ENCODE measurements at regions not wholly inside any gene's neighbourhood (a gene's known extent, or its start where the extent isn't known, plus 50 kb on each side); places are given as distances from the start of the nearest gene placed in this dataset.
"Not testable (repeated sequence)": the region's sequence is repeated elsewhere in the genome, so short reads cannot be mapped to it uniquely, and the experiment has no call there.

DNA sequence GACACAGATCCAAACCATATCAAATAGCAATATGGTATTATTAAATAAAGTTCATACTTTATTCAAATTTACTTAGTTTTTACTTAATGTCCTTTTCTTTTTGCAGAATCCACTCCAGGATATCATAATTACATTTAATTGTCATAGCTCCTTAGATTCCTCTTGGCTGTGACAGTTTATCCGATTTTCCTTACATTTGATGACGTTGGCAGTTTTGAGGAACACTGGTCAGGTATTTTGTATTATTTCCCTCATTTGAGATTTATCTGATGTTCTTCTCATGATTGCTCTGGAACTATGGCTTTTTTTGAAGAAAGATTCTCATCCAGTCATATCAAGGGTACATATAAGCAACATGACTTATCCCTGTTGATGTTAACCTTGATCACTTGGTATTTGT lies 198.3 kb upstream of the STAC start:
- no peaks in the 10 kb centered on the region for H3K36me3 ChIP-seq (ENCODE audit: control insufficient read depth, insufficient read depth, low read length)
- H3K9me3 ChIP-seq (ENCODE audit: control insufficient read depth, insufficient read depth, low read depth, low read length): no peaks in the 10 kb centered on the region
- H3K9ac ChIP-seq (ENCODE audit: insufficient read depth, low read length): no peak overlapping the region
- no peaks in the 10 kb centered on the region for H4K20me1 ChIP-seq (ENCODE audit: control insufficient read depth, extremely low read depth, insufficient read depth, low read length)
- no peaks in the 10 kb centered on the region for H3K27me3 ChIP-seq (ENCODE audit: control insufficient read depth, insufficient read depth, low read length)
- TF ChIP-seq, protein P1, sequence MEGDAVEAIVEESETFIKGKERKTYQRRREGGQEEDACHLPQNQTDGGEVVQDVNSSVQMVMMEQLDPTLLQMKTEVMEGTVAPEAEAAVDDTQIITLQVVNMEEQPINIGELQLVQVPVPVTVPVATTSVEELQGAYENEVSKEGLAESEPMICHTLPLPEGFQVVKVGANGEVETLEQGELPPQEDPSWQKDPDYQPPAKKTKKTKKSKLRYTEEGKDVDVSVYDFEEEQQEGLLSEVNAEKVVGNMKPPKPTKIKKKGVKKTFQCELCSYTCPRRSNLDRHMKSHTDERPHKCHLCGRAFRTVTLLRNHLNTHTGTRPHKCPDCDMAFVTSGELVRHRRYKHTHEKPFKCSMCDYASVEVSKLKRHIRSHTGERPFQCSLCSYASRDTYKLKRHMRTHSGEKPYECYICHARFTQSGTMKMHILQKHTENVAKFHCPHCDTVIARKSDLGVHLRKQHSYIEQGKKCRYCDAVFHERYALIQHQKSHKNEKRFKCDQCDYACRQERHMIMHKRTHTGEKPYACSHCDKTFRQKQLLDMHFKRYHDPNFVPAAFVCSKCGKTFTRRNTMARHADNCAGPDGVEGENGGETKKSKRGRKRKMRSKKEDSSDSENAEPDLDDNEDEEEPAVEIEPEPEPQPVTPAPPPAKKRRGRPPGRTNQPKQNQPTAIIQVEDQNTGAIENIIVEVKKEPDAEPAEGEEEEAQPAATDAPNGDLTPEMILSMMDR (conservative IDR thresholded peaks at IDR 0.05 in 1 of 2, IDR thresholded peaks at IDR 0.05 in 1 of 2; ENCODE audit: low read depth in 1 of 2, low read length in 2 of 2): no peak
- no peaks in the 10 kb centered on the region for H3K79me2 ChIP-seq (ENCODE audit: control insufficient read depth, insufficient read depth, low read length)
- no peak for DNase-seq (ENCODE audit: low read depth in 2 of 2)
- no peak overlapping the region for H3K4me2 ChIP-seq (ENCODE audit: extremely low read depth, insufficient read depth, low read length)
- H3K4me1 ChIP-seq (ENCODE audit: control insufficient read depth, extremely low read depth, insufficient read depth, low read length): no peaks in the 10 kb centered on the region
- H3K4me3 ChIP-seq (replicated peaks in 1 of 4; ENCODE audit: control extremely low read depth in 1 of 4, insufficient read depth in 1 of 4, low read depth in 3 of 4, low read length in 4 of 4): no peak overlapping the region
- H2AFZ ChIP-seq (ENCODE audit: low read length): no peak overlapping the region
- no peak overlapping the region for H3K27ac ChIP-seq (ENCODE audit: insufficient read depth, low read length)

DNA sequence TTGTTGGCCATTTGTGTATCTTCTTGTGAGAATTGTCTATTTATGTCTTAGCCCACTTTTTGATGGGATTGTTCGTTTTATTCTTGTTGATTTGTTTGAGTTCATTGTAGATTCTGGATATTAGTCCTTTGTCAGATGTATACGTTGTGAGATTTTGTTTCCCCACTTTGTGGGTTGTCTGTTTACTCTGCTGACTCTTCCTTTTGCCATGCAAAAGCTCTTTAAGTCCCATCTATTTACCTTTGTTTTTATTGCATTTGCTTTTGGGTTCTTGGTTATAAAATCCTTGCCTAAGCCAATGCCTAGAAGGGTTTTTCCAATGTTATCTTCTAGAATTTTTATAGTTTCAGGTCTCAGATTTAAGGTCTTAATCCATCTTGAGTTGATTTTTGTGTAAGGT lies 193.1 kb upstream of the STAC start:
- H3K9ac ChIP-seq (ENCODE audit: insufficient read depth, low read length); H3K79me2 ChIP-seq (ENCODE audit: control insufficient read depth, insufficient read depth, low read length); H4K20me1 ChIP-seq (ENCODE audit: control insufficient read depth, extremely low read depth, insufficient read depth, low read length); H3K27ac ChIP-seq (ENCODE audit: insufficient read depth, low read length); H3K27me3 ChIP-seq (ENCODE audit: control insufficient read depth, insufficient read depth, low read length); DNase-seq (ENCODE audit: low read depth in 2 of 2); H3K4me3 ChIP-seq (replicated peaks in 1 of 4; ENCODE audit: control extremely low read depth in 1 of 4, insufficient read depth in 1 of 4, low read depth in 3 of 4, low read length in 4 of 4); H3K9me3 ChIP-seq (ENCODE audit: control insufficient read depth, insufficient read depth, low read depth, low read length); H2AFZ ChIP-seq (ENCODE audit: low read length); H3K36me3 ChIP-seq (ENCODE audit: control insufficient read depth, insufficient read depth, low read length); H3K4me2 ChIP-seq (ENCODE audit: extremely low read depth, insufficient read depth, low read length); H3K4me1 ChIP-seq (ENCODE audit: control insufficient read depth, extremely low read depth, insufficient read depth, low read length): not testable (repeated sequence)

DNA sequence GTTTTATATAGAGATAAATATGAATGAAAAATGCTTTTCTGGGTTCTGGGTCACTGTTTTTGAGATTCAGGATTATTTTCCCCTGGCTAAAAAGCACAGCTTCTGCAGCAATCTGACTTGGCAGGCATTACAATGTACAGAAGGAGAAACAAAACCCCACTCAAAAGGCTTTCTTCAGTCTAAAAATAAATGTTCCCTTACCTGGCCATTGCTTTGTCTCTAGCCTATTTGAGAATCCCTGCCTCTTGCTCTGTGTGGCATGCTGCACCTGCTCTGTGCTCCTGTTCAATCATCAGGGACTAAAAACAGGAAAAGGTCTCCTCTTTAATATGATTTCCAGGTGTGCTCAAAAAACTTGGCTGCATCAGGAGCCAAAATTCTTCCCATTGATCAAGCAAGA lies 187.4 kb upstream of the STAC start:
- no peak overlapping the region for H3K4me2 ChIP-seq (ENCODE audit: extremely low read depth, insufficient read depth, low read length)
- no peak overlapping the region for H3K4me3 ChIP-seq (replicated peaks in 1 of 4; ENCODE audit: control extremely low read depth in 1 of 4, insufficient read depth in 1 of 4, low read depth in 3 of 4, low read length in 4 of 4)
- no peak overlapping the region for H3K27ac ChIP-seq (ENCODE audit: insufficient read depth, low read length)

More for the DNA sequence above, 187.4 kb upstream of the STAC start:
- TF ChIP-seq, protein P1 (conservative IDR thresholded peaks at IDR 0.05 in 1 of 2, IDR thresholded peaks at IDR 0.05 in 1 of 2; ENCODE audit: low read depth in 1 of 2, low read length in 2 of 2): no peak
- TF ChIP-seq EZH2 (IDR thresholded peaks at IDR 0.05; ENCODE audit: low read length, missing control alignments): no peak
- Histone ChIP-seq H3K27me3 (ENCODE audit: control insufficient read depth, insufficient read depth, low read length) (no peaks in the 10 kb centered on the region), H2AFZ (ENCODE audit: low read length) (no peak overlapping the region), H3K9ac (ENCODE audit: insufficient read depth, low read length) (no peak overlapping the region), H4K20me1 (ENCODE audit: control insufficient read depth, extremely low read depth, insufficient read depth, low read length) (no peaks in the 10 kb centered on the region), H3K4me1 (ENCODE audit: control insufficient read depth, extremely low read depth, insufficient read depth, low read length) (no peaks in the 10 kb centered on the region), H3K36me3 (ENCODE audit: control insufficient read depth, insufficient read depth, low read length) (no peaks in the 10 kb centered on the region), H3K79me2 (ENCODE audit: control insufficient read depth, insufficient read depth, low read length) (no peaks in the 10 kb centered on the region), H3K9me3 (ENCODE audit: control insufficient read depth, insufficient read depth, low read depth, low read length) (no peaks in the 10 kb centered on the region)
- no peak for DNase-seq (ENCODE audit: low read depth in 2 of 2)
